LNCAP (cell line): ENCODE measurements at regions not wholly inside any gene's neighbourhood (a gene's known extent, or its start where the extent isn't known, plus 50 kb on each side); places are given as distances from the start of the nearest gene placed in this dataset.

Experiments used
- TF ChIP-seq, protein P1 (sequence below): fragments of 450-650 bp; IDR thresholded peaks from 2 replicates; pipeline ENCODE4 v1.5.1; 2017; ENCODE audit warnings: mild to moderate bottlenecking

DNA sequence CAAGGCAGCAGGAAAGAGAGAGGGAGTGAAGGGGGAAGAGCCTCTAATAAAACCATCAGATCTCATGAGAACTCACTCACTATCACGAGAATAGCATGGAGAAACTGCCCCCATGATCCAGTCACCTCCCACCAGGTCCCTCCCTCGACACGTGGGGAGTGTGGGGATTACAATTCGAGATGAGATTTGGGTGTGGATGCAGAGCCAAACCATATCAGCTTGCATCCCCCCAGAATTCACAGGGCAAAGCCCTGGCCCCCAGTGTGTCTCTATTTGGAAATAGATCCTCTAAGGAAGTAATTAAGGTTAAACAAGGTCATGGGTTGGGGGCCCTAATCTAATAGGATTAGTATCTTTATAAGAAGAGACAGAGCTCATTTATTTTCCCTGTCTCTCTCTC lies 56.1 kb upstream of the TCL1A start:
- TF ChIP-seq, protein P1, sequence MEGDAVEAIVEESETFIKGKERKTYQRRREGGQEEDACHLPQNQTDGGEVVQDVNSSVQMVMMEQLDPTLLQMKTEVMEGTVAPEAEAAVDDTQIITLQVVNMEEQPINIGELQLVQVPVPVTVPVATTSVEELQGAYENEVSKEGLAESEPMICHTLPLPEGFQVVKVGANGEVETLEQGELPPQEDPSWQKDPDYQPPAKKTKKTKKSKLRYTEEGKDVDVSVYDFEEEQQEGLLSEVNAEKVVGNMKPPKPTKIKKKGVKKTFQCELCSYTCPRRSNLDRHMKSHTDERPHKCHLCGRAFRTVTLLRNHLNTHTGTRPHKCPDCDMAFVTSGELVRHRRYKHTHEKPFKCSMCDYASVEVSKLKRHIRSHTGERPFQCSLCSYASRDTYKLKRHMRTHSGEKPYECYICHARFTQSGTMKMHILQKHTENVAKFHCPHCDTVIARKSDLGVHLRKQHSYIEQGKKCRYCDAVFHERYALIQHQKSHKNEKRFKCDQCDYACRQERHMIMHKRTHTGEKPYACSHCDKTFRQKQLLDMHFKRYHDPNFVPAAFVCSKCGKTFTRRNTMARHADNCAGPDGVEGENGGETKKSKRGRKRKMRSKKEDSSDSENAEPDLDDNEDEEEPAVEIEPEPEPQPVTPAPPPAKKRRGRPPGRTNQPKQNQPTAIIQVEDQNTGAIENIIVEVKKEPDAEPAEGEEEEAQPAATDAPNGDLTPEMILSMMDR, result no peak

DNA sequence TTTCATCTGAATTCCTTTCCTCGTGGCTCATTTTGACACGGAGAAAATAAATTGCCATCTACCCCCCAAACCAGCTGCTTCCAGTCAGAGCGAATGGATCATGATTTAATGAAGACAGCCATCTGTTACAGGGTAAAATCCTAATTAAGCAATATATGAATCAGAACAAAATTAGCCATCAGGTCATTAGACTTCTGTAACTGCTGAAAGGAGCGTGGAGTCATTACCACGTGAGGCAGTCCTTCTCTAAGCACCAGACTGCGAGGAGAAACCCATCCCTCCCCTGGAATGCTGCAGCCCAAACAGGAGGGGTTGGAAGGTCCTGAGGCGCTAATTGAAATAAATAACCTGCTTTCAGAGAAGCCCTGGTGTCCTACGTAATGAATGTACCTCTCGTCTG lies 51.1 kb upstream of the TCL1A start:
- TF ChIP-seq, protein P1, result no peak

DNA sequence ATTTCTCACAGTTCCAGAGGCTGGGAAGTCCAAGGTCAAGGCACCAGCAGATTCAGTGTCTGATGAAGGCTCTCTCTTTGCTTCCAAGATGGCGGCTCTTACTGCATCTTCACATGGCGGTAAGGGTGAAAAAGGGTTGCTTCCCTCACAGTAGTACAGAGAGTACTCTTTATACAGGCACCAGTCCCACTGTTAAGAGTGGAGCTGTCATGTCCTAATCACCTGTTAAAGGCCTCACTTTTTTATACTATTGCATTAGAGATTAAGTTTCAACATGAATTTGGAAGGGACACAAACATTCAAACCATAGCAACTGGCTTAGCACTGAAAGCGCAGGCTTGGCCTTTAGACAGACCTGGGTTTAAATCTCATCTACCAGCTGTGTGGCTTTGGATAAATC lies 50.0 kb upstream of the TCL1A start:
- TF ChIP-seq, protein P1, result no peak
